Colon (tissue), 2 donors: ENCODE measurements at regions not wholly inside any gene's neighbourhood (a gene's known extent, or its start where the extent isn't known, plus 50 kb on each side); places are given as distances from the start of the nearest gene placed in this dataset.
"Not testable (repeated sequence)": the region's sequence is repeated elsewhere in the genome, so short reads cannot be mapped to it uniquely, and the experiment has no call there.

ENCODE experiments used
- FAIRE-seq: peaks from 2 replicates; lab custom pipeline; 2012; peaks lifted over from hg19 to GRCh38; lab: Jason Lieb, UNC
- donor health status: control.
- donor health status: control.

DNA sequence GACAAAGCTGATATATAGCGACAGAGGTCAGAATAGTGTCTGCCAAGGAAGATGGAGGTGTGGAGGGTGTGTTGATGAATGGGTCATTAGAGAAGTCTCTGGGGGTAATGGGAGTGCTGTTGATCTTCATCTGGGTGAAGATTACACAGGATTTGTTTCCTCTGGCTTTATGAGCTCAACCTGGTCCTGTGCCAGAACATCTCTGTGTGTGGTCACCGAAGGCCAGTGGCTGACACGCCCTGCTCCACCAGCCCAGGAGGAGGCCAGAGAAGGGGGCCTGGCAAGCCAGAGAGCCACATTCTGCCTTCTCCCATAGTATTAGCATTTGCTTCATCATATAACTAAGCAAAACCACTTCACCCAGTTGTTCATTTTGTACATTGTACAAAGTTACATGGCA lies 121.1 kb downstream of the ZNF621 start:
- FAIRE-seq, result no peak

DNA sequence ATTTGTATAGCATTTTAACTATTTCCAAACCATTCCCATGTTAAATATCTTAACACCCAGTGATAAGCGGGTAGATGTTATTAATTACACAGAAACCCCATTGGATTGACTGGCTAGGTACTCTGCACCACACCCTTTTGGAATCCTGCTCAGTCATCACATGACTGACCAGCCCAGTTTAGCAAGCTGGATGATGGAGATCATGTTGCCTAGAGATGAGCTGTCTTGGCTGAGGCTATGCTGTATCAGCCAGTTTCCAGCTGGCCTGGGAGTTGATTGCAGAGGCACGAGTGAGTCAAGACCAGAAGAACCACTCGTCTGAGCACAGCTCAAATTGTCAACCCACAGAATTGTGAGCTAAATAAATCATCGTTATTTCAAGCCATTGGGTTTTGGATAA lies 124.6 kb downstream of the ZNF621 start:
- no peak for FAIRE-seq

DNA sequence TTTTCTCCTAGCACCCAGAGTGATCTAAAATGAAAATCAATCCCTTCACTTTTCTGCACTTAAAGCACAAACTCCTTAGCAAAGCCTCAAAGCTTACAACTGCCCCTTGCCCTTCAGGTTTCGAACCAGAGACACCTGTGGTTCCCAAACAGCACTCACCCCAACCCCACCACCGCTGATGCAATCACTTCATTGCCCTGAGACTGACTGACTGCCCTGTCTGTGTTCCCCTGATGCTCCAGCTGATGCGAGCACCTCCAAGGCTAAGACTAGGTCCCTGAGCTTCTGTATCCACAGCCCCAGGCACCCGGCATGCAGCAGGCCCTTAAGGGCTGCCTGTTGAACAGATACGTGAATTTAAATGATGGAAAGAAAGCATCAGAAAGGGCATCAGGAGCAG lies 127.3 kb downstream of the ZNF621 start:
- FAIRE-seq, result no peak

DNA sequence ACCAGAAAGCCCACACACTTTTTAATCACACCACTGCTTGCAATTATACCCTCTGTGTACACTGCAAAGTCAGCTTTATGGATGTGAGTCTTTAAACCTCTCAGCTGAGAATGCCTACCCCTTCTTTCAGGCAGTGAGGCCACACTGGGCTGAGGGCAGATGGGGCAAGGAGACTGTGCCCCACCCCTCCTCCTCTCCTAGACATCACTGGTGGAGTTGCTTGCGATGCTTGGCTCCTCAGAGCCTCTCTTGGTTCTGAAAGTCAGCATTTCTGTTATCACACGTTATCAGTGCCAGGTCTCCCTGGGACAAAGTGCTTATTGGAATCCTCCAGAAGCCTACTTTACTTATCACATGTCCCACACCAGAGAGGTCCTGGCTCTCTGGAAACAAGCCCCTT lies 128.2 kb downstream of the ZNF621 start:
- FAIRE-seq, result no peak

DNA sequence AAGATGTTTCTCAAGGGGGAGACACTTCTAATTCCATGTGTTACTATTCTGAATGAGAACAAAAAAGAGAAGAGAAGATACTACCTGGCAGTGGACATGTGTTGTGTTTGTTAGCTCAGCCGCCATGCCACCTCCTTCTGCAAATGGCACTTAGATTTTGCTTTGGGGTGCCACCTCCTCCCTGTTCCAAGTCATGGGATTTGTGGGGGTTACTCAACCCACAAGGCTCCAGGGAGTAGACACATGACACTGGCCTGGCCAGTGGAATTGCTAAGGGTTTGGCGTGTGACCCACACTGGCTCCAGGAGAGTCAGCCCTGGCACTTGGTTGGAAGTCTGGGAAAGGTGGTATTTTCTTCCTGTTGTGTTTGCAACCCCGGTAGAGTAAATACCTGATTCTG lies 129.1 kb downstream of the ZNF621 start:
- no peak for FAIRE-seq

DNA sequence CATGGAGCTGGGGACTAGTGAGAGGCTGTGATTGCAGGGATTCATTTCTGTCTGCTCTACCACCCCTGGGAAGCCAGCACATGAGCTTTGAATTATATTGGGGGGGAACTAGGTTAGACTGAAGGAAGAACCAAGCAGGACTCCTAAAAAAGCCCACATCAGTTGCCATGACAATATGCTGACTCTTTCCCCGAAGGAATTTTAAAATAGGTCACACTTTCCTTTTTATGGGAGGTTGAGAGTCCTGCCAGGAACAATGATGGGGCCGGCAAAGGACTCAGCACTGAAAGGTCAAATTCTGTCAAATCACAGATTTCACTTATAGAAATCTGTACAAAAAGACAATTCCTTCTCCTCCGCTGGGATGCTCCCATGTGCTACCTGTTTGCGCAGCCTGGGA lies 130.8 kb downstream of the ZNF621 start:
- FAIRE-seq, result no peak

DNA sequence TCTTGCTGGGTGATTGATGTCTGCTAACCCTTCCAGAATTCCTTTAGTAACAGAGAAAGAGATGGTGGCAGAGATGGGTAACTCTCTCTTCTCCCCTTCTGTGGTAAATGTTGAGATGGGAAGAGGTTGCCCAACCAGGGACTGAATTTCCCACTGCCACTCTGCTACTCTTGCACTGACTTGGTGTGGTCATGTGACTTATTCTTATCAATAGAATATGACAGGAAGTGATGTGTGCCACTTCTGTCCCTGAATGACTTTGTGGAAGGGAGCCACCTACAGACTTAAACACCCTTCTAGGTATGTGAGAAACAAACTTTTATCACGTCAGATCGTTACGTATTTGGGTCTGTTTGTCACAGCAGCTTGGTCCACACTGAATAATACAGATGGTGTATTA lies 132.9 kb downstream of the ZNF621 start:
- no peak for FAIRE-seq

DNA sequence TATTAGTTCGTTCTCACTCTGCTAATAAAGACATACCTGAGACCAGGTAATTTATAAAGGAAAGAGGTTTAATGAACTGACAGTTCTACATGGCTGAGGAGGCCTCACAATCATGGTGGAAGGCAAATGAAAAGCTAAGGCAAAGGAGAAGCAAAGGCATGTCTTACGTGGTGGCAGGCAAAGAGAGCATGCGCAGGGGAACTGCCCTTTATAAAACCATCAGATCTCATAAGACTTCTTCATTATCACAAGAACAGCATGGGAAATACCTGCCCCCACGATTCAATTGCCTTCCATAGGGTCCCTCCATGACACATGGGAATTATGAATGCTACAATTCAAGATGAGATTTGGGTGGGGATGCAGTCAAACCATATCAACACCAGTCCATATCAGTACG lies 133.5 kb downstream of the ZNF621 start:
- FAIRE-seq, result no peak

DNA sequence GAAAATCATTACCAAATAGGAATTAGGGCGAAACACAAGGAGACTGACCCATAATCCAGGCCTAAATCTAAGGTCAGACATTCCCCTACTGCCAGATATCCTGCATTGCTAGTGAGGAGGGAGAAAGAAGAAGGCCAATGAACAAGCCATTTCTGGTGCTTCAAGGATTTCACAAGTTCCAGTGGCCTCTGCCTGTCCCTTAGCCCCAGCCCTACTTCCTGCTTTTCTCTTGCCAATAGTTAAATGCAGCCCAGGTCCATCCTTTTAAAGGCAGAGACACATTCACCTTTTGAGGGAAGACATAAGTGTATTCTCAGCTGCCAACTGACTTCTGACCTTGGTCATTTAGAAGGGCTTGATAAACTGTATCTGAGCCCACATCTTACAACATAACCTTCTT lies 135.8 kb downstream of the ZNF621 start:
- FAIRE-seq, result no peak

DNA sequence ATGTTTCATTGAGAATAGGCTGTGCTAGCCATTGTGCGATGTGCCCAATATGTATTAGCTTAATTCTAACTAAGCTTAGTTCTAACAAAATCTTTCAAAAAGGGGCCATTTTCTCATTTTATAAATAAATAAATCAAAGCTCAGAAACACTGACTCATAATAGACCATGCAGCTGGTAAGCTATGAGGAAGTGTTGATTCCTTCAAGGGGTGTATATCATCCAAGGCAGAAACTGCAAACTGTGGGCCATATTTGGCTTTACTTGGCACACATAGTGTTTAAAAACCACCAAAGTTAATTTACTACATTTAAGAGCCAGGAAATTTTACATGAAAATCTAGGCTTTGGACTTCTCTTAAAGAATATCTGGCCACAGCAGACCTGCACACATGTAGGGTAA lies 136.5 kb downstream of the ZNF621 start:
- no peak for FAIRE-seq

DNA sequence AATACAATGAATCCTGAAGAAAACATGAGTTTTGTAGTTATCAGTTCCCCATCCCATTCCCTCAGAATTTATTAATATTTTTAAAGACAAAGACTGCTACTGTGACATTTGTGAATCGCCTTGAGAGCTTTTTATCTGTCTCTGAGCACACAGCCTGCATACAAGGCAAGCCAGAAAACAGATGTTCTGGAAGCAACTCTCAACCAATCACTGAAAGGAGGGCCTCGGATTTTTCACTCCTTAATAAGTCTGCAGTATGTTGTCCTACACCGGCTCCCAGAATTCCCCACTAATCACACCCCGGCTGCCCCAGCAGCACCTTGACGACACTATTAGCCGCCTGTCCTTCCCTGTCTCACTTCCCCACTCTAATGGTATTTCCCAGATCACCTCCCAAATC lies 138.5 kb downstream of the ZNF621 start:
- FAIRE-seq, result no peak

DNA sequence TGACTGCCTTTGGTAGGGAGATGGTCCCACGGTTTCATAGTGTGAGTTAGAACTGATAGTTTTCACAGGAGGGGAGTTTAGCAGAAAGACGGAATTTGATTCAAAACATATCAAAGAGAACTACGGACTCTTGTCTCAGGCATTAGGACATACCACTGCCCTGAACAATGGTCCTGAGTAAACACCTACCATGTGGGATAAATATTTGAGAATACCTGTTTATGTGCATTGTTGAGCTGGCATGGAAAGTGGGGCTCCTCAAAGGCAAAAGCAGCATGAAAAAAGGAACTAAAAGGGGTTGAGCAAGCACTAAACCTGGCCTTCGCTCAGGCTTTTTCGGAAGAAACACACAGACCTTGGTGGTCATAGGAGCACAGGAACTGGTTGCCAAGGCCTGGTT lies 144.4 kb downstream of the ZNF621 start:
- FAIRE-seq, result no peak

DNA sequence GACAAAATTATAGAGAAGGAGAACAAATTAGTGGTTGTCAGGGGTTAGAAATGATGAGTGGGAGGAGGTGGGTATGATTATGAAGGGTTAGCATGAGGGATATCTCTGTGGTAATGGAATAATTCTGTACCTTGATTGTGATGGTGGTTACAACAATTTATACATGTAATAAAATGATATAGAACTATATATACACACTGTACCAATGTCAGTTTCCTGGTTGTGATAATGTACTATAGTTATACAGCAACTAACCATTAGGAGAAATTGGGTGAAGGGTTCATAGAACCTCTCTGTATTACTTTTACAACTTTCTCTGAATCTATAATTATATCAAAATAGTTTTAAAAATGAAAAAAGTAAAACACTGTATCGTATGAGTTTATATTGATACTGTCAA lies 148.1 kb downstream of the ZNF621 start:
- no peak for FAIRE-seq

DNA sequence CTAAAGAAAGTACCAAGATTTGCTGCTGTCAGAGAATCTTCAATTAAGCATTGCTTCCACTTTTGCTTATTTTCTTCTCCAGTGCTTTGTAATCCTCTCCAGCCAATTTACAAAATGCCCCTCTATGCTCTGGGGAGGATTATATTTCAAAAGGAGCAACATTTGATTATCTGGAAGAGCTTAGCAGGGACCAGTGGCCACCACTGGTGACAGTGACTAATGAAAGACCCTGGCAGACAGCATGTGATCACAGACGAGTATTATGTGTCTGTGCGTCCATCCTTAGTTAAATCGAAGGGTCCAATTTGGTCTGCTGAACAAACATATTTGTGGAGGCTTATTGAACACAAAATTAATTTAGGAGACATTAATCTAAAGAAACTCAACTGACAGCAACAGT lies 152.6 kb downstream of the ZNF621 start:
- FAIRE-seq, result no peak

DNA sequence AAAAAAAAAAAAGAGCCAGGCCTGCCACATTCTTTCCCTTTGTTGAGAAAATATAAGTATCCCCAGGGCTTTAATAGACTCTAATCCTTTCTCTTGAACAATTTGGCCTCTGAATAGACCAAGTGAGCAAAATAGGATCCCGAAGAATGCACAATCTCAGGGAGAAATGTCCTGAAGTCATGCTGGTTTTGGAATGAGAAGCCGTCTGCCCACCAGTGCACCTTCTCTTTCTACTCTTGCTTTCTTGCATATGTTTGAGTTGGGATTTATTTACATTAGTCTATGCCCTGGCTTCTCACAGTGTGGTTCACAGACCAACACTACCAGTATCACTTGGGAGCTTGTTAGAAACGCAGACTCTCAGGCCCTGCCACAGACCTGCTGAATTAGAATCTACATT lies 153.0 kb downstream of the ZNF621 start:
- no peak for FAIRE-seq

DNA sequence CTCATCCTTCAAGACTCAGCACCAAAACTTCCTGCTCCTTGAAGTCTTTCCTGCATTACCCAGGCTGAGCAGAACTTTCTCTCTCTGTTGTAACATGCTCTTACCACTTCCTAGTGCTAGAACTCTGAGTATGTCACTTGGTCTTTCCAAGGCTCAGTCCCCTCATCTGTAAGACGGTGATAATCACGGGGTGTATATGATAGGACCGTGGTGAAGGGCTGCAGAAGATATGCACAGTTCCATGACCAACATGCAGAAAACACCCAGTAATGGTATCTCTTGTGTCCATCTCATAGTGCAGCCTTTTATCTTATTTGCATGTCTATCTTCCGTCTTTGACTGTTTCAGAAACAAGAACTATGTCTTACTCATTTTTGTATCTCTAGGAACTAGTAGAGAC lies 154.5 kb downstream of the ZNF621 start:
- no peak for FAIRE-seq

DNA sequence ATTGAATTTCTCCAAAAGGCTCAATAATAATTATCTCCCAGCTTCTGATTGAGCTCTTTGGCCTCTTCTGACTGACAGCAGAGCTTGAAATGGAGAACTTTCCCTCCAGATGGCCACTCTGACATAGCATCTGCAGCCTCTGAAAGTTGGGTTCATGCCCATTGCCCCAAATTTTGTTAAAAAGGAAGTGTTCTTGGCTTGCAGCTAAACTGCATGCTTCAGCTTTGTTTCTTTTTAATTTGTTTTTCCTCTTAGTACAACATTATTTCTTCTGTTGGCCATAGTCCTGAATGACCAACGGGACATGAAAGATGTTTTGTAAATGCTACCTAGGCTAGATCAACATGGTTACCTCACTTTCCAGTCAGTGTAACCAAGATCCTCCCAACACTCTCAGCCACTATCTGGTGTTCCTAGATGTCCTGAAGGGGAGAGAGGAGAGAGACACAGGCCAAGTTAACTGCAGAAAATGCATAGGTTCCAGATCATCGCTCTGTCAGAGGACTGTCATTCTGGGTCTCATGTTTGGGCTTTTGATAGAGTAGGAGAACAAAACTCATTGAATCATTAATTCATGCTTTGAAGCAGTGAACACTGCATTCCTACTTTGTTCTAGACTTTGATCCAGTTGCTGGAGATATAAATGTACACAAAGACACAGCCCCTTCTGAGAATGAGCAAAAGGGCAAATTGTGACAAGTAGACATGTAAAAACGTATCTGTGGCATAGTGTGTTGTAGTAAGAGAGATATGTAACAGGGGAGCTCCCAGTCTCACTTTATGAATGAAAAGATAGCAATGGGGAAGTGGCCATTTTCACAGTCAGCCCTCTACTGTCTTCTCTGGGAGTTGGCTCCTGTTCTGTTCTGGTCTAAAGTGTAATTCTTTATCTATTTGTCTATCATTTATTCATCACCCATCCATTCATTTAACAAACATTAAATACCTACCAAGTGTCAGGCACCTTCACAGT lies 156.2 kb downstream of the ZNF621 start:
- FAIRE-seq, result no peak

DNA sequence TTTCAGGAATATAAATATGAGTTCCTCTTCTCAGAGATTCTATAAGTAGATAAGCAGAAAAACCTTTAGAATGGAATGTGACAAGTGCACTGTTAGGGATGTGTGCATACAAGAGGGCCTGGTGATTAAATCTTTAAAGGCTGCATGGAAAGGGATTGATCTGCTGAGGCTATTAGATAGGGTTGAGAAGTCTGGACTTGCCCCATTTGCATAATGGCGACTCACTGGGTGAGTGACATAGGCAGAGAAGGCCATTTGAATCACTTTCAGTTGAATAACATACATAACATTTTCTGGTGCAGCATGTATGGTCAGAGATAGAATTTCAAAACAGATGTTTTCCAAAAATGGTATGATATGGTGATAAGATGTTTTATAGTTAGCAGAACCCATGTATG lies 156.9 kb downstream of the ZNF621 start:
- FAIRE-seq, result no peak

DNA sequence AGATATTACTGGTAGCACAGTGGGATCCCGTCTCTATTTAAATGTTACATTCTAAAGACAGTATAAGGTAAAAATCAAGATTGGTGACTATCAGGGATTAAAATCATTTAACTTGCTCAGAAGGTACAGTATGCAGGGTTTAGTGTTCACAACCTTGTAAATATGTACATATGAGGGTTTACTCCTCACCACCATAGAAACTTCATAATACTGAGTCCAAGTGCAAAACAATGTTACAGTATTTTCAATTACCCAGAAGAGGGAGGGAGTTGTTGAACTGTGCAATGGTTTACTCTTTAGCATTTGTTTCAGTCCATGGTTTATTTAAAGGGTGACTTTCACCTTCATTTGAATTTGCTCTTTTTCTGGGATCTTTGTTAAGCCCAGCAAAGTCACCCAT lies 165.1 kb downstream of the ZNF621 start:
- FAIRE-seq, result no peak

DNA sequence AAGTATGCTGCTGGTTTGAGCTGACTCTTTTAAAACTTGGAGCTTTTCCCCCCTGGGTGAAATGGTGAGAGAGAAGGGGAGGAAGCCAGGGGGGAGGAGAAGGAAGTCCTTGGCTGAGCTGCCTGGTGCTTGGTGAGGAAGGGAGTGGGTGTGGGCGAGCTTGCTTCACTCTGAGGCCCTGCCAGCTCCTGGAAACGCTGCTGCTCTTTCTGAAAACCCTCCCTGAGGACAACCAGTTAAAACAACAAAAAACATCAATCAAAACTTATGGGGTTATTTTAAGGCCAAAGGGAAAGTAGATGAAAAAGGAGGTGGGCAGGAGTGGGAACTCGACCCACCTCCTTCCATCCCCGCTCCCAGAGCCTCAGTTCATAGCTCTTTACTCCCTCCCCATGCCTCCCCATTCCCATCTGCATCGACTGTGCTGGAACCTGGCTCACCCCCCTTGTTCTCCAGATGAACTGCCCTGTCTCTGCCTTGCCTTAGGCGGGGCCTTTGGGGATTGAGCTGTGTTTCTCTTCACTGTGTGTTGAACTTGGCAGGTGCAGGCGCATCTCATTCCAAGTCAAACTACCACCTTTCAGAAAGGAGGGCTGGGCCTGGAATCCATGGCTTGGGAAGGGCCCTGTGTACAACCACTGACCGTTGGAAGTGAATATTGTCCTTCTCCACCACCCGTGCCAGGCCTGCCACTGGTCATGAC lies 166.1 kb downstream of the ZNF621 start:
- FAIRE-seq, result no peak

DNA sequence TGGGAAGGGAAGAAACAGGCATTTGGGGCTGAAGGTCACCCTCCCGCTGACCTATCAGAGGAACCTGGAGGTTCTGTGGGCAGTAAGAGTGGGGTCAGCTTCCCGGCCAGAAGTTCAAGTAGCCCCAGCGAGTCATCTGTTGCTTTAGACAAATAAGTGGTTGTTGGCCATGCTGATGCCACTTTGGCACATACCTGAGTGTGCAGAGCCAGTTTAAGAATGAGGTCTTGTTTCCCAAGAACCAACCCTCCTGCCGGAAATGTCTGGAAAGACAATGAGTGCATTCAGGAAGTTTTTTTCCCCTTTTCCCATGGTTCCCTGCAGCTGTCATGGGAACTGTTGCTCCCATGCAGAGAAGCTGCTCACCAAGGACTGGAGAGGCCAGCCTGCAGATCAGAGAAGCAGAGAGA lies 166.7 kb downstream of the ZNF621 start:
- FAIRE-seq, result no peak

DNA sequence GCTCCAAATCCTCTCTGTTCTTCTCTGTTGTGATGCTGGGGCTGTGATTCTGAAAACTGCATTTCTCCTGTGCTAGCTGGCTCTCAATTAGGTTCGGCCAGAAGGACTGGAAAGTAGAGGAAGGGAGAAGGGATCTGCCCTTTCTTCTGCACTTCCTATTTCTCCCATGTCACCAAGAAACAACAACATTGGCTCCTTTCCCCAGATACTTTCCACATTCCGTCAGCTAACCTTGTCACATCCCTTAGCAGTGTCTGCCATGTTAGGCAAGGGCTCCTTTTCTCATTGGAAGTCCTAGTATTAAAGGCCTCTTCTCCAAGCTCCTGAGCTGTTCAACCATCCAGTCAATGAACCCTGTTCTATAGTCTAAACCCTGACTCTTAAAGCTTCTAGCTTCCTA lies 171.1 kb downstream of the ZNF621 start:
- FAIRE-seq, result no peak

DNA sequence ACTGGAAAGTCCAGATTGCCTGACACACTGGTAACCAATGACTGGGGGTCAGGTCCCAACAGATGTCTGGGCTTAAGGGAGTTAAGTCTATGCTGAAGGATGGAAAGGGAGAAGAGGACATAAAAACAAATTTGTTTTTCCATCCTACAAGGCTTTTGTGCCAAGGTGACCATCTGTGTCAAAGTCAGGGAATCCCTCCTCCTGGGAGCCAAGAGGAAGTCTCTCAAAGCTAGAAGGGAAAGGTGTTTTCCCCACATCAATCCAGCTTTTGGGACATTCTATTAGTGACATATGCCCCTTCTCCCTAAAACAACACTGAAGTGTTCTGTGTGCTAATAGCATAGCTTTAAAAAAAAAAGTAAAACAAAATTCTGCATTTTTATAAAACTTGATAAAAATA lies 173.9 kb downstream of the ZNF621 start:
- not testable (repeated sequence) for FAIRE-seq
